ENCODE measurements at regions not wholly inside any gene's neighbourhood (a gene's known extent, or its start where the extent isn't known, plus 50 kb on each side); places are given as distances from the start of the nearest gene placed in this dataset.
"Not testable (repeated sequence)": the region's sequence is repeated elsewhere in the genome, so short reads cannot be mapped to it uniquely, and the experiment has no call there.

- DNase-seq: no peak
These were observed 58.3 kb downstream of the C11orf87 start for GRCh38 chr11:109480251-109480650.

GRCh38 chr11:109486129-109486528, 64.1 kb downstream of the C11orf87 start:
- DNase-seq: no peak

DNA sequence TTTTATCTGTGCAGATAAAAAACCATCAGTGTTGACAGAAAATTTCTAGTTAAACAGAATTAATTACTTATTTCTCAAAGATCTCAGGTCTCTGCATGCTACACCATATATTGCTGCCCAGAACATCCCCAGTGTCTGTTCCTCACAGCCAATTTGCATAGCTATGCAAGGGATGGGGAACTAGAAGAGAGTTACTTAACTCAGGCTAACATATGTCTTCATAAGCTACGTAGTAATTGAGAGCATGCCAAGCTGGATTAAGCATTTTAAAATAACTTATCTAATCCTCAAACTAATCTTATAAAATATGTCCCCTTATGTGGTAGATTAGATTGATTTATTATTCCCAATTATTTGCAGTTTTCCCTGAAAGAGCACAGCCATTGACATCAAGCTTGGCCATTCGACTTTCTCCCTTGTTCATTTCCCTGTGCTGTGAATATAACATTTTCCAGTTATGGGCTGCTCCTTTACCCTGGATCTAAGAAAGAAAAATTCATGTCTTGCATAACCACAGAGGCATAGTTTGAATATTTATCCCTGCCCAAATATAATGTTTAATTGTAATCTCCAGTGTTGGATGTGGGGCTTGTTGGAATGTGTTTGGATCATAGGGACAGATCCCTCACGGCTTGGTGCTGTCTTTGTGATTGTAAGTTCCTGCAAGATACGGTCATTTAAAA, 69.1 kb downstream of the C11orf87 start:
- no peak for DNase-seq

DNA sequence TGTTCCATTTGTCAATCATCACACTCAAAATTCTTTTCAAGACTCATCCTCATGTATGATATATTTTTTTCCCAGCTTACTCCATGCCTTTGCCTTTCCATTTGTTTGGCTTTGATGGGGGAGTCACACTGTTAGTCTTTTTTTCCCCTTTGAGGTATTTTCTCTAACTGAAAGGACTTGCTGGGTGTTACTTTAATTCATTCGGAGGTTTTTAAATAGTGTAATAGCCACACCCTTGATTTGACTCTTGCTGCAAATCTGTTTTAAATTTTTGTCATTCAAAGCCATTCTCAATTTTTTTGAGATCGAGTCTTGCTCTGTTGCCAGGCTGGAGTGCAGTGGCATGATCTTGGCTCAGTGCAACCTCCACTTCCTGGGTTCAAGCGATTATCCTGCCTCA, 84.1 kb downstream of the C11orf87 start:
- DNase-seq: no peak

DNA sequence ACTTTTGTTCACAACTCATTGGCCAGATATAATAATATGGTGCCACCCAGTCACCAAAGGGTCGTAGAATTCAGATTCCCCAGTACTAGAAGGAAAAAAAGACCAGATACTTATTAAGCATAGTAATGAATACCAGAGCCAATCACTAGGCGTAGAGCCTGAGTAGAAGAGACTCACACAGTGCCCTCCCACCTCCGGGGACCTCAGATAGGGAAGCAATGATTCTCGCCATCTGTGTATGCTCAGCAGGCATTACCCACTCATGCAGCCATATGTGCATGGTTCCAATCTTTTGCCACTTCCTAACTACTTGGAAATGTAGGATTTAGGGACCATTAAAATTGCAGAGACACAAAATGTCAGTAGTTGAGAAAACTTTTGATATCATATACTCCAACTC, 85.3 kb downstream of the C11orf87 start:
- DNase-seq: no peak

GRCh38 chr11:109507836-109508561, 86.0 kb downstream of the C11orf87 start:
- DNase-seq: no peak

- no peak for DNase-seq
These were observed 87.0 kb downstream of the C11orf87 start for GRCh38 chr11:109508943-109509342.

- no peak for DNase-seq
These were observed 88.3 kb downstream of the C11orf87 start for GRCh38 chr11:109510316-109510715.

DNA sequence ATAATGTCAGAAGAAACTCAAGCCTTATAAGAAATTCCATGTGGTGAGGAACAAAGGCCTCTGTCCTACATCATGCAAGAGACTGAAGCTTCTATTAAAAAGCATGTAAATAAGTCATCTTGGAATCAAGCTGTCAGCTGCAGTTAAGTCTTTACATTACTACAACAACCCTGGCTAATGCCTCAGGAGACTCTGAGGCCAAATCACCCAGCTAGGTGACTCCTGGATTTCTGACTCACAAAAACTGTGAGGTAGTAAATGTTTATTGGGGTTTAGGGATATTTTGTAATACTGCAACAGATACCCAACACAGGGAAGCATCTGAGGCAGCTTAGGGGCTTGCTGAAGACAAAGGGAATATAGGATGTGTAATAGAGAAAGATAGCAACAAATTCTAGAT, 89.6 kb downstream of the C11orf87 start:
- DNase-seq: no peak

- no peak for DNase-seq
These were observed 90.3 kb downstream of the C11orf87 start for GRCh38 chr11:109512249-109512648.

DNA sequence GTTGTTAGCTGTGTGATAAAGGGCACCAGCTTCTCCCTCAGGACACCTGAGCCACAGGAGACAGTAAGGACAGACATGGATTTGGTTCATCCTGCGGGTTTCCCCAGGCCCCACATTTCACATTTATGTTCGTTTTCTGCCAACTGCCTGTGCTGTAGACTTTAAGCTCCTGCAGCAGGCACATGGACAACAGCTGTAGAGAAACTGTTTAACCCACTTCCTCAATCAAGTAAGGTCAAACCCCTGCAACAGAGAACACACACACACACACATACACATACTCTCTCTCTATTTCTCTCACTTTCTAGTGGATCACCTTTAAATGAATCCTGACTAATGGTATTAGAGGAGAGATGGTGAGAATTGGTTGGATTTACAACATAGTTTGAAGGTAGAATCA, 90.7 kb downstream of the C11orf87 start:
- DNase-seq: no peak

GRCh38 chr11:109514313-109515018, 92.5 kb downstream of the C11orf87 start:
- DNase-seq: no peak

DNA sequence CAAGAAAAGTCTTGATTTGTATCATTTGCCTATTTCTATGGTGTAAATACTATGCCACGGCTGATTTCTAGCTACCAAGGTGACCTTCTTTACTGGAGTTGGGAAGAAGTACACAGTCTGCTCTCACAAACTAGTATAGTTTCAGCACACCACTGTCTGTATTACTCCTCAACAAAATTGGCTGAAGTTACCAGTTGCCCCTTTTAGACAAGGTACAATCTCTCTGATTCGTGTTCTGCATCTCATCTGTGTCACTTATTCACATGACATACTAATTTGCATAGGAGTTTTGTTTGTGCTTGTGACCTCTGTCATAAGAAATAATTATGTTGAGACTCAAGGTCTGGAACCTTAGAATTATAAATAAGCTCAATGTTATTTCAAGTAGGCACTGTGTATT, 97.3 kb downstream of the C11orf87 start:
- no peak for DNase-seq

- no peak for DNase-seq
These were observed 99.6 kb downstream of the C11orf87 start for GRCh38 chr11:109521571-109522086.

GRCh38 chr11:109522116-109522755, 100.2 kb downstream of the C11orf87 start:
- DNase-seq: no peak

DNA sequence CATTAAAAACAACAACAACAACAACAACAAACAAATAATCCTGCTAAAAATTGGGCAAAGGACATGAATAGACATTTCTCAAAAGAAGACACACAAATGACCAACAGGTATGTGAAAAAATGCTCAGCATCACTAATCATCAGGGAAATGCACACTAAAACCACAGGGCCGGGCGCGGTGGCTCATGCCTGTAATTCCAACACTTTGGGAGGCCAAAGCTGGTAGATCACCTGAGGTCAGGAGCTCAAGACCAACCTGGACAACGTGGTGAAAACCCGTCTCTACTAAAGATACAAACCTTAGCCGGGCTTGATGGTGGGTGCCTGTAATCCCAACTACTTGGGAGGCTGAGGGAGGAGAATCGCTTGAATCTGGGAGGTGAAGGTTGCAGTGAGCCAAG, 103.6 kb downstream of the C11orf87 start:
- not testable (repeated sequence) for DNase-seq

- no peak for DNase-seq
These were observed 104.1 kb downstream of the C11orf87 start for GRCh38 chr11:109526061-109526460.

- DNase-seq: no peak
These were observed 104.9 kb downstream of the C11orf87 start for GRCh38 chr11:109526931-109527330.

- no peak for DNase-seq
These were observed 105.5 kb downstream of the C11orf87 start for GRCh38 chr11:109527496-109527895.

GRCh38 chr11:109547356-109548027, 125.5 kb downstream of the C11orf87 start:
- no peak for DNase-seq

GRCh38 chr11:109552376-109552775, 130.4 kb downstream of the C11orf87 start:
- no peak for DNase-seq

- DNase-seq: no peak
These were observed 131.3 kb downstream of the C11orf87 start for GRCh38 chr11:109553284-109553683.

- DNase-seq: no peak
These were observed 133.0 kb downstream of the C11orf87 start for GRCh38 chr11:109554951-109555350.
